GM12892 (cell line): ENCODE measurements at regions not wholly inside any gene's neighbourhood (a gene's known extent, or its start where the extent isn't known, plus 50 kb on each side); places are given as distances from the start of the nearest gene placed in this dataset.

Source experiments
- POLR2A ChIP-seq: IDR thresholded peaks from 2 replicates; pipeline ENCODE4 v1.6.1; 2011; ENCODE audit warnings: low read depth, low read length, control low read depth
- POLR2AphosphoS5 ChIP-seq: IDR thresholded peaks from 2 replicates; pipeline ENCODE4 v1.6.1; 2011; ENCODE audit warnings: low read depth, low read length, control low read depth
- TAF1 ChIP-seq: IDR thresholded peaks from 2 replicates; pipeline ENCODE4 v1.6.1; 2011; ENCODE audit warnings: low read depth, mild to moderate bottlenecking, control low read depth, low read length, borderline replicate concordance

GRCh38 chr5:27472000-27472763, 433.8 kb upstream of the CDH9 start:
- TF ChIP-seq POLR2A (peak; percentile 23; the same call in 1 of the 2 replicates), TAF1 (no peak), POLR2AphosphoS5 (no peak)
